ENCODE measurements at regions not wholly inside any gene's neighbourhood (a gene's known extent, or its start where the extent isn't known, plus 50 kb on each side); places are given as distances from the start of the nearest gene placed in this dataset.
A peak's percentile ranks its signal among the peaks of the same experiment; 100 is the strongest.

- DNase-seq (ENCODE audit: low read depth in 4 of 4, low spot score in 3 of 4): no peak
These were observed 119.6 kb downstream of the MTX2 start for GRCh38 chr2:176388861-176389260.

- no peak for DNase-seq (ENCODE audit: low read depth in 4 of 4, low spot score in 3 of 4)
These were observed 121.3 kb downstream of the MTX2 start for GRCh38 chr2:176390276-176391147.

- DNase-seq (ENCODE audit: low read depth in 4 of 4, low spot score in 3 of 4): no peak
These were observed 121.8 kb downstream of the MTX2 start for GRCh38 chr2:176391148-176391419.

- no peak for DNase-seq (ENCODE audit: low read depth in 4 of 4, low spot score in 3 of 4)
These were observed 123.0 kb downstream of the MTX2 start for GRCh38 chr2:176392249-176392648.

GRCh38 chr2:176392744-176393414 is 123.6 kb downstream of the MTX2 start:
- DNase-seq (ENCODE audit: low read depth in 4 of 4, low spot score in 3 of 4): no peak

- no peak for DNase-seq (ENCODE audit: low read depth in 4 of 4, low spot score in 3 of 4)
These were observed 126.1 kb downstream of the MTX2 start for GRCh38 chr2:176395273-176395854.

- DNase-seq (ENCODE audit: low read depth in 4 of 4, low spot score in 3 of 4): no peak
These were observed 129.2 kb downstream of the MTX2 start for GRCh38 chr2:176398243-176399073.

- DNase-seq (ENCODE audit: low read depth in 4 of 4, low spot score in 3 of 4): no peak
These were observed 129.9 kb downstream of the MTX2 start for GRCh38 chr2:176399074-176399598.

GRCh38 chr2:176405477-176405876 is 136.2 kb downstream of the MTX2 start:
- DNase-seq (ENCODE audit: low read depth in 4 of 4, low spot score in 3 of 4): no peak

GRCh38 chr2:176407706-176408105 is 138.5 kb downstream of the MTX2 start:
- DNase-seq (ENCODE audit: low read depth in 4 of 4, low spot score in 3 of 4): no peak

- no peak for DNase-seq (ENCODE audit: low read depth in 4 of 4, low spot score in 3 of 4)
These were observed 140.4 kb downstream of the MTX2 start for GRCh38 chr2:176409671-176410070.

GRCh38 chr2:176412136-176412535 is 142.9 kb downstream of the MTX2 start:
- no peak for DNase-seq (ENCODE audit: low read depth in 4 of 4, low spot score in 3 of 4)

GRCh38 chr2:176413786-176414185 is 144.5 kb downstream of the MTX2 start:
- no peak for DNase-seq (ENCODE audit: low read depth in 4 of 4, low spot score in 3 of 4)

GRCh38 chr2:176414641-176415040 is 145.4 kb downstream of the MTX2 start:
- DNase-seq (ENCODE audit: low read depth in 4 of 4, low spot score in 3 of 4): no peak

- DNase-seq (ENCODE audit: low read depth in 4 of 4, low spot score in 3 of 4): no peak
These were observed 146.1 kb downstream of the MTX2 start for GRCh38 chr2:176415174-176415895.

- no peak for DNase-seq (ENCODE audit: low read depth in 4 of 4, low spot score in 3 of 4)
These were observed 146.8 kb downstream of the MTX2 start for GRCh38 chr2:176415937-176416499.

GRCh38 chr2:176418768-176419167 is 149.5 kb downstream of the MTX2 start:
- DNase-seq (ENCODE audit: low read depth in 4 of 4, low spot score in 3 of 4): no peak

- DNase-seq (ENCODE audit: low read depth in 4 of 4, low spot score in 3 of 4): no peak
These were observed 150.4 kb downstream of the MTX2 start for GRCh38 chr2:176419591-176420071.

GRCh38 chr2:176421297-176422050 is 152.2 kb downstream of the MTX2 start:
- peak in 1 of 4 donors; percentile 77 for DNase-seq (ENCODE audit: low read depth in 4 of 4, low spot score in 3 of 4)
